Midbrain (tissue), 1 donor: ENCODE measurements at regions not wholly inside any gene's neighbourhood (a gene's known extent, or its start where the extent isn't known, plus 50 kb on each side); places are given as distances from the start of the nearest gene placed in this dataset.
"Not testable (repeated sequence)": the region's sequence is repeated elsewhere in the genome, so short reads cannot be mapped to it uniquely, and the experiment has no call there.

Experiments used
- DNase-seq: peaks from one replicate; lab custom pipeline; 2025; lab: John Stamatoyannopoulos, UW

- DNase-seq: no peak
These were observed 389.8 kb upstream of the BRINP1 start for GRCh38 chr9:119758990-119759389.

- no peak for DNase-seq
These were observed 389.0 kb upstream of the BRINP1 start for GRCh38 chr9:119758241-119758640.

- DNase-seq: no peak
These were observed 370.2 kb upstream of the BRINP1 start for GRCh38 chr9:119739476-119739875.

GRCh38 chr9:119736491-119737454 lies 367.5 kb upstream of the BRINP1 start:
- DNase-seq: no peak

GRCh38 chr9:119727988-119728387 lies 358.8 kb upstream of the BRINP1 start:
- DNase-seq: no peak

- DNase-seq: no peak
These were observed 356.8 kb upstream of the BRINP1 start for GRCh38 chr9:119726035-119726434.

- DNase-seq: no peak
These were observed 353.1 kb upstream of the BRINP1 start for GRCh38 chr9:119722384-119722783.

GRCh38 chr9:119712325-119712724 lies 343.1 kb upstream of the BRINP1 start:
- no peak for DNase-seq

GRCh38 chr9:119709431-119709830 lies 340.2 kb upstream of the BRINP1 start:
- no peak for DNase-seq

GRCh38 chr9:119707228-119707845 lies 338.1 kb upstream of the BRINP1 start:
- no peak for DNase-seq

GRCh38 chr9:119701651-119702050 lies 332.4 kb upstream of the BRINP1 start:
- no peak for DNase-seq

- DNase-seq: no peak
These were observed 329.3 kb upstream of the BRINP1 start for GRCh38 chr9:119698535-119698934.

GRCh38 chr9:119697996-119698395 lies 328.8 kb upstream of the BRINP1 start:
- no peak for DNase-seq

- no peak for DNase-seq
These were observed 320.6 kb upstream of the BRINP1 start for GRCh38 chr9:119689879-119690278.

- no peak for DNase-seq
These were observed 319.3 kb upstream of the BRINP1 start for GRCh38 chr9:119688547-119688946.

- no peak for DNase-seq
These were observed 308.7 kb upstream of the BRINP1 start for GRCh38 chr9:119677811-119678505.

GRCh38 chr9:119675951-119676350 lies 306.7 kb upstream of the BRINP1 start:
- DNase-seq: no peak

- DNase-seq: not testable (repeated sequence)
These were observed 303.5 kb upstream of the BRINP1 start for GRCh38 chr9:119672763-119673162.

GRCh38 chr9:119667916-119668315 lies 298.7 kb upstream of the BRINP1 start:
- DNase-seq: no peak

- no peak for DNase-seq
These were observed 297.9 kb upstream of the BRINP1 start for GRCh38 chr9:119667163-119667562.

GRCh38 chr9:119662329-119662728 lies 293.1 kb upstream of the BRINP1 start:
- DNase-seq: no peak

GRCh38 chr9:119652931-119653330 lies 283.7 kb upstream of the BRINP1 start:
- DNase-seq: no peak

GRCh38 chr9:119649205-119649604 lies 280.0 kb upstream of the BRINP1 start:
- DNase-seq: no peak
